ENCODE measurements at regions not wholly inside any gene's neighbourhood (a gene's known extent, or its start where the extent isn't known, plus 50 kb on each side); places are given as distances from the start of the nearest gene placed in this dataset.
A peak's percentile ranks its signal among the peaks of the same experiment; 100 is the strongest.

DNA sequence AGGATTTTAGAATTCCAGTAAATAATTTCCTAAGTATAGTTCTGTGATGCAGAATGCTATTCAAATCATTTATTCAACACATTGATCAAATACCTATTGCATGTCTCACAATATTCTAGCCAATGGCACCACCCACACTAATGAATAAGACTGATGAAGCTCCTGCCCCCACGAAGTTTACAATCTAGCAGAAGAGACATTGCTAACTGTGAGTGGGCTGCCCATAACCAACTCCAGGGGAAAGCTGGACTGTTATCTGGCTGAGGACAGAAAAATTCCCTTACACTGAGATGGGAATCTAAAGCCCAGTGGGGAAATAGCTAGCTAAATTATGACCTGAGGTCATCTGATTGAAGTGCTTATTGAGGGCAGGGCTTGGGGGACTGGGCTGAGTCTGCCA is 128.8 kb upstream of the LYZL2 start:
- H3K4me1 Mint-ChIP-seq (ENCODE audit: low read depth) = peaks cover 45% of the 10 kb centered on the region
- no peak for DNase-seq (ENCODE audit: low spot score)
- no peaks in the 10 kb centered on the region for H3K27me3 Mint-ChIP-seq (ENCODE audit: low read depth)
- H3K9me3 Mint-ChIP-seq (ENCODE audit: low read depth) = peaks cover 2% of the 10 kb centered on the region
- TF ChIP-seq, protein P1, sequence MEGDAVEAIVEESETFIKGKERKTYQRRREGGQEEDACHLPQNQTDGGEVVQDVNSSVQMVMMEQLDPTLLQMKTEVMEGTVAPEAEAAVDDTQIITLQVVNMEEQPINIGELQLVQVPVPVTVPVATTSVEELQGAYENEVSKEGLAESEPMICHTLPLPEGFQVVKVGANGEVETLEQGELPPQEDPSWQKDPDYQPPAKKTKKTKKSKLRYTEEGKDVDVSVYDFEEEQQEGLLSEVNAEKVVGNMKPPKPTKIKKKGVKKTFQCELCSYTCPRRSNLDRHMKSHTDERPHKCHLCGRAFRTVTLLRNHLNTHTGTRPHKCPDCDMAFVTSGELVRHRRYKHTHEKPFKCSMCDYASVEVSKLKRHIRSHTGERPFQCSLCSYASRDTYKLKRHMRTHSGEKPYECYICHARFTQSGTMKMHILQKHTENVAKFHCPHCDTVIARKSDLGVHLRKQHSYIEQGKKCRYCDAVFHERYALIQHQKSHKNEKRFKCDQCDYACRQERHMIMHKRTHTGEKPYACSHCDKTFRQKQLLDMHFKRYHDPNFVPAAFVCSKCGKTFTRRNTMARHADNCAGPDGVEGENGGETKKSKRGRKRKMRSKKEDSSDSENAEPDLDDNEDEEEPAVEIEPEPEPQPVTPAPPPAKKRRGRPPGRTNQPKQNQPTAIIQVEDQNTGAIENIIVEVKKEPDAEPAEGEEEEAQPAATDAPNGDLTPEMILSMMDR (IDR thresholded peaks at IDR 0.05) = no peak
- H3K4me3 Mint-ChIP-seq (ENCODE audit: unreplicated experiment) = no peak overlapping the region
- H3K36me3 Mint-ChIP-seq (ENCODE audit: low read depth) = no peaks in the 10 kb centered on the region
- H3K27ac Mint-ChIP-seq (ENCODE audit: unreplicated experiment) = peak overlapping the region; percentile 32

- no peaks in the 10 kb centered on the region for H3K27me3 Mint-ChIP-seq (ENCODE audit: low read depth)
- H3K36me3 Mint-ChIP-seq (ENCODE audit: low read depth) = no peaks in the 10 kb centered on the region
- peaks cover 2% of the 10 kb centered on the region for H3K9me3 Mint-ChIP-seq (ENCODE audit: low read depth)
- H3K4me1 Mint-ChIP-seq (ENCODE audit: low read depth) = peaks cover 47% of the 10 kb centered on the region
- no peak for DNase-seq (ENCODE audit: low spot score)
- H3K27ac Mint-ChIP-seq (ENCODE audit: unreplicated experiment) = no peak overlapping the region
- TF ChIP-seq, protein P1 (IDR thresholded peaks at IDR 0.05) = no peak
- H3K4me3 Mint-ChIP-seq (ENCODE audit: unreplicated experiment) = no peak overlapping the region
Measured at GRCh38 chr10:30756896-30757295, 127.3 kb upstream of the LYZL2 start.

DNA sequence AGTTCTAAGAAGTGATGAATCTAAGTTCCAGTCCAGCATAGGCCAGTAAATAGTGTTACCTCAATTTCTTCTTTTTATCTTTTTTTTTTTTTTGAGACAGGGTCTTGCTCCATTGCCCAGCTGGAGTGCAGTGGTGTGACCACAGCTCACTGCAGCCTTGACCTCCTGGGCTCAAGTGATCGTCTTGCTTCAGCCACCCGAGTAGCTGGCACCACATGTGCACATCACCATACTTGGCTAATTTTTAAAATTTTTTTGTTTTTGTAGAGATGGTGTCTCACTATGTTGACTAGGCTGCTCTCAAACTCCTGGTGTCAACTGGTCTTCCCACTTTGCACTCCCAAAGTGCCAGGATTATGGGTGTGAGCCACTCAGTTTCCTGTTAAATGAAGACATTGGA is 126.6 kb upstream of the LYZL2 start:
- H3K4me3 Mint-ChIP-seq (ENCODE audit: unreplicated experiment) = no peak overlapping the region
- no peak for DNase-seq (ENCODE audit: low spot score)
- TF ChIP-seq, protein P1 (IDR thresholded peaks at IDR 0.05) = no peak
- H3K36me3 Mint-ChIP-seq (ENCODE audit: low read depth) = no peaks in the 10 kb centered on the region
- H3K9me3 Mint-ChIP-seq (ENCODE audit: low read depth) = peaks cover under 1% of the 10 kb centered on the region
- H3K27me3 Mint-ChIP-seq (ENCODE audit: low read depth) = no peaks in the 10 kb centered on the region
- no peak overlapping the region for H3K27ac Mint-ChIP-seq (ENCODE audit: unreplicated experiment)
- peaks cover 48% of the 10 kb centered on the region for H3K4me1 Mint-ChIP-seq (ENCODE audit: low read depth)

DNA sequence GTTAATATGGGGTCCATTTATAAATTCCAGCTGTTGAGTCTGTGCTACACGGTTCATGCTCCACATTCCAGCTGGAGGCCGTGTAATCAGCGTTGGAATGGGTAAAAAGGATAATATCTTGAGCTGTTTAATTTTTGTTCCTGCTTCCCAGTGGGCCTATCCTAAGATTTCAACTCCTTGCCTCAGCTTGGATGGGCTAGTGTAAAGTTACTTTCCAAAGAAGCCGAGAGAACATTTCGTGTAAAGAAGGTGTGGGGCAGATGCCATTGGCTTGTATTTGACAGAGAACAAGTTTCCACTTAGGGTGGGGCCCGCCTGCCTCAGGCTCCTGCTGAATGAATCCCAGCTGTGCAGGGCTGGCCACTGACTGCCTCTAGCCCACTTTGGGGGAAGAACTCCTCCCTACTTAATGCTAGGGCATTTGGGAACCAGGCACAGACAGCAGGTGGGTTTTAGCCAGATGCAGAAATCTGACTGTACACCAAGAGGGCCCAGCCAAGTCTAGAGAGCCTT is 125.9 kb upstream of the LYZL2 start:
- no peak for DNase-seq (ENCODE audit: low spot score)
- peaks cover 48% of the 10 kb centered on the region for H3K4me1 Mint-ChIP-seq (ENCODE audit: low read depth)
- no peaks in the 10 kb centered on the region for H3K27me3 Mint-ChIP-seq (ENCODE audit: low read depth)
- no peak overlapping the region for H3K4me3 Mint-ChIP-seq (ENCODE audit: unreplicated experiment)
- TF ChIP-seq, protein P1 (IDR thresholded peaks at IDR 0.05) = no peak
- peak overlapping the region; percentile 79 for H3K27ac Mint-ChIP-seq (ENCODE audit: unreplicated experiment)
- no peaks in the 10 kb centered on the region for H3K9me3 Mint-ChIP-seq (ENCODE audit: low read depth)
- H3K36me3 Mint-ChIP-seq (ENCODE audit: low read depth) = no peaks in the 10 kb centered on the region

DNA sequence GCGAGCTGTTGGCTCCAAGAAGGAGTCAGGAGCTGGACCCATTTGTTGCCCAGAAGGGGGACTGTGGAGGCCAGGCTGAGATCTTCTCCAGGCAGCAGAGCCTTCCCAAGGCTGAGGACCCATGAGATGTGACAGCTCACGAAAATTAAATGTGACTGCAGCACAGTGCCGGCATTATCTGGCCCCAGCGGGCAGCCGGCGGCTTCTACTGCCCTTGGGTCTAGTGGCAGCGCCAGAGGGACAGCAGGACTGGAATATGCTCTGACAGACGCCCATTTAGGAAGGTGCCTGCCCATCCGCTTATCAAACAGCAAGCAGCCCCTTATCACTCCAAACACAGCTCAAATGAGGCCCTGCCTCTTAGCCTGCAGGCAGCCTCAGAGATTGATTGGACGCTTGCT is 122.9 kb upstream of the LYZL2 start:
- H3K36me3 Mint-ChIP-seq (ENCODE audit: low read depth) = no peaks in the 10 kb centered on the region
- H3K4me1 Mint-ChIP-seq (ENCODE audit: low read depth) = peaks cover 34% of the 10 kb centered on the region
- TF ChIP-seq, protein P1 (IDR thresholded peaks at IDR 0.05) = no peak
- no peak overlapping the region for H3K4me3 Mint-ChIP-seq (ENCODE audit: unreplicated experiment)
- H3K27me3 Mint-ChIP-seq (ENCODE audit: low read depth) = no peaks in the 10 kb centered on the region
- no peak overlapping the region for H3K27ac Mint-ChIP-seq (ENCODE audit: unreplicated experiment)
- H3K9me3 Mint-ChIP-seq (ENCODE audit: low read depth) = no peaks in the 10 kb centered on the region
- DNase-seq (ENCODE audit: low spot score) = no peak

Measured in chondrocyte (in vitro differentiated cells).